GM08714 (cell line): ENCODE measurements at regions not wholly inside any gene's neighbourhood (a gene's known extent, or its start where the extent isn't known, plus 50 kb on each side); places are given as distances from the start of the nearest gene placed in this dataset.

Experiments used
- H3K4me3 ChIP-seq: fragments of 200-500 bp; sonication (Bioruptor generic); 2 replicates; pipeline ENCODE4 v1.5.1; 2014; ENCODE audit warnings: mild to moderate bottlenecking, low read length, inconsistent platforms
- ZNF274 ChIP-seq: IDR thresholded peaks from 2 replicates; pipeline ENCODE4 v1.6.1; 2012; ENCODE audit warnings: mild to moderate bottlenecking, low read depth, low read length

- no peak overlapping the region for H3K4me3 ChIP-seq
- TF ChIP-seq ZNF274: no peak
Measured at GRCh38 chr4:163871078-163871477, 376.6 kb downstream of the TMA16 start.

- TF ChIP-seq ZNF274: no peak
- H3K4me3 ChIP-seq: no peak overlapping the region
Measured at GRCh38 chr4:163875327-163875726, 380.8 kb downstream of the TMA16 start.

DNA sequence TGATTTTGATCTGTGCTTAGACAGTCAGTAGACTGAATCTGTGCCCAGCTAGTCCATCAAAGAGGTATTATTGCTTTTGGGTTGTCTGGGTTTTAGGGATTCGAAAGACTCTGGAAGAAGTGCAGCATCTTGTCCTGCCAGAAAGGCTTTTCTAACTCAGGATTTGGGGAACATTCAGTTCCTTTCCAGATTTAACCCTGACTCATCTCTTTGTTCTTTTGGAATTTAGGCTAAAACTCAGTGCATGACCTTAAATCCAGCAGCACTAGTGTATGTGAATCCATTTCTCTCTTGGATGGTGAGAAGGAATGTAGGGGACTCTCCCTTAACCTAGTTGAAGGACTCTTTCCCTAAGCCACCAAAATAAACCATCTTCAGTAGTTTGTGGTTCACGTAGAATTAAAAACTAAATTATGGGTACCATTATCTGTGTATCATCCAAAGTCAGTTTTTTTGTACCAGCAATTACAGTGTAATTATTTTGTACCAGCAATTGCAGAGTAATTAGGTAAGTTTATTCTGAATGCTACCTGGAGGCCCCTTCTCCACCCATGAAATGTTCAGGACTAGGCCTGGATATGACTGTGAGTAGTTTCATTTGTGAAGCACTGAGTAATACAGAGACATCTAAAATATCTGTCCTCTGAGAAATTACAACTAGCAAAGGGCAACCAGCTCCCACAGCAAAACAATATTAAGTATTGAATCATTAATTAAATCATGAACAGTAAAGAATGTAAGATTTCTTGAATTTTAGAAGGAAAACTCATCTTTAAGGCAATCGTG, 384.0 kb downstream of the TMA16 start:
- no peak overlapping the region for H3K4me3 ChIP-seq
- no peak for TF ChIP-seq ZNF274

DNA sequence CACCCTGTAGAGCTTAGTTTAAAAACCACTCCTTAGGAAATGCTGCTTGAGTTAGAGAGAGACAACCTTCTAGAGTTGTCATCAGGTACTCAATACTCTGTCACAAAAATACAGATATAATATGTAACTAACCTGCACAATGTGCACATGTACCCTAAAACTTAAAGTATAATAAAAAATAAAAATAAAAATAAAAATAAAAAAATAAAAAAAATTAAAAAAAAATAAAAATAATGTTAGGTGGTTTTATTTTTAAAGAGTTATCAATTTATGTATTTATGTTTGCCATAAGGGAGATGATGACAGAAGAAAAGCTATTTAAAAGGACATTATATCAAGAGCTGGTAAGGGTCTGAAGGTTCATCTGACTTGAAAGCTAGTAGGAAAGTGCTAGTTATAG, 397.9 kb downstream of the TMA16 start:
- no peak overlapping the region for H3K4me3 ChIP-seq
- no peak for TF ChIP-seq ZNF274

- no peak overlapping the region for H3K4me3 ChIP-seq
- TF ChIP-seq ZNF274: no peak
Measured at GRCh38 chr4:163895378-163896005, 401.0 kb downstream of the TMA16 start.

- no peak overlapping the region for H3K4me3 ChIP-seq
- no peak for TF ChIP-seq ZNF274
Measured at GRCh38 chr4:163901319-163901718, 406.8 kb downstream of the TMA16 start.

GRCh38 chr4:163902417-163902816, 407.9 kb downstream of the TMA16 start:
- no peak overlapping the region for H3K4me3 ChIP-seq
- no peak for TF ChIP-seq ZNF274

- H3K4me3 ChIP-seq: no peak overlapping the region
- no peak for TF ChIP-seq ZNF274
Measured at GRCh38 chr4:163911891-163912290, 417.4 kb downstream of the TMA16 start.

DNA sequence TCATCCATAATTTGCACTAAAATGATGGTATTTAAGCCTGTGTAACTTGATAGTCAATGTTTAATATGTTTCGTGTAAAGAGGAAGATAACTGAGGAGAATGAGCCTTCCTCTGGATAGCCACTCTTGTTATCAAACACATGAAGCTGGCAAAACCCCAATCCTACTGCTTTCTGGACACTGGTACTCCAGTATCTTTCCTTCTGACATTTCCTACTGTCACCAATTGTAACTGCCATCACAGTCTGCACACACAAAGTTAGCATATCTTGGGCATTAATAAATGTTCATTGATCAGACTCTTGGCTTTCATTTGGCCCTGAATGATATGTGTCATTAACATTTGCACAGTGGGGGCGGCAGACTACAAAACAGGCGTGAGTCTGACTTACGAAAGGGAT, 419.1 kb downstream of the TMA16 start:
- no peak overlapping the region for H3K4me3 ChIP-seq
- TF ChIP-seq ZNF274: no peak

DNA sequence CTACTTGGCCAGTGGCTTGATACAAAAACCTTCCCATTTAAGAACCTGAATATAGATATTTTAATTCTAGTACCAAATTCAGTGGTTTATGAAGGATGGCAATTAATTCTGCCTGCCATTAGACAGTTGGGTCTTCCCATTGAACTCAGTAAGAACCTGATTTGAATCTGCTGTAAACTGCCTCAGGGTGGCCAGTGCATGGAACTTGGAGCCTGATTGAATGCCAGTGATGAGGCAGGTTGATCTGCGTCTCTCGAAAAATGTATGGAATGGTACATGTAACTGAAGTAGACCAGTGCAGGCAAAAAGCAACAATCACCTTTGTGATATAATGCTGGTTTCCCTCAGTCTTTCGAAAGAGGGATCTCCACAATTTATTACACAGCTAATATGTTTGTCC, 421.4 kb downstream of the TMA16 start:
- no peak for TF ChIP-seq ZNF274

GRCh38 chr4:163920426-163920825, 425.9 kb downstream of the TMA16 start:
- H3K4me3 ChIP-seq: no peak overlapping the region
- TF ChIP-seq ZNF274: no peak

More for the DNA sequence above, 421.4 kb downstream of the TMA16 start:
- H3K4me3 ChIP-seq: no peak overlapping the region

GRCh38 chr4:163922302-163922701, 427.8 kb downstream of the TMA16 start:
- no peak for TF ChIP-seq ZNF274

GRCh38 chr4:163923092-163923491, 428.6 kb downstream of the TMA16 start:
- no peak overlapping the region for H3K4me3 ChIP-seq
- no peak for TF ChIP-seq ZNF274

More at GRCh38 chr4:163922302-163922701, 427.8 kb downstream of the TMA16 start:
- H3K4me3 ChIP-seq: no peak overlapping the region

- no peak for TF ChIP-seq ZNF274
- H3K4me3 ChIP-seq: no peak overlapping the region
Measured at GRCh38 chr4:163930086-163930485, 435.6 kb downstream of the TMA16 start.

DNA sequence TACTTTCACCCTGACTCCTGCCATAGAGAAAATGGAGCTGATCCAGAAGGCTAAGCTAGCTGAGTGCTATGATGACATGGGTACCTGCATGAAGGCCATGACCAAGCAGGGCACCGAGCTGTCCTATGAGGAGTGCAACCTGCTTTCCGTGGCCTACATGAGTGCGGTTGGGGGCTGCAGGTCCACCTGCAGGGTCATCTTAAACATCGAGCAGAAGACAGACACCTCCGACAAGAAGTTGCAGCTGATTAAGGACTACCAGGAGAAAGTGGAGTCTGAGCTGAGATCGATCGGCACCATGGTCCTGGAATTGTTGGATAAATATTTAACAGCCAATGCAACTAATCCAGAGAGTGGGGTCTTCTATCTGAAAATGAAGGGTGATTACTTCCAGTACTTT, 438.0 kb downstream of the TMA16 start:
- no peak for TF ChIP-seq ZNF274

More for the DNA sequence above, 438.0 kb downstream of the TMA16 start:
- no peak overlapping the region for H3K4me3 ChIP-seq
